ENCODE measurements at regions not wholly inside any gene's neighbourhood (a gene's known extent, or its start where the extent isn't known, plus 50 kb on each side); places are given as distances from the start of the nearest gene placed in this dataset.

- Histone ChIP-seq H3K36me3 (no peaks in the 10 kb centered on the region), H3K9me3 (no peaks in the 10 kb centered on the region), H3K4me3 (ENCODE audit: low read depth, low read length) (no peak overlapping the region), H3K27me3 (no peaks in the 10 kb centered on the region), H3K4me1 (no peaks in the 10 kb centered on the region)
- no peak for DNase-seq
- no peak for TF ChIP-seq CTCF (IDR thresholded peaks at IDR 0.05; ENCODE audit: low read depth, low read length)
These were observed 142.0 kb upstream of the FSCB start for GRCh38 chr14:44649061-44649460.

- no peak for TF ChIP-seq CTCF (IDR thresholded peaks at IDR 0.05; ENCODE audit: low read depth, low read length)
- H3K36me3 ChIP-seq, result no peaks in the 10 kb centered on the region
- no peak overlapping the region for H3K4me3 ChIP-seq (ENCODE audit: low read depth, low read length)
- no peak for DNase-seq
- H3K4me1 ChIP-seq, result no peaks in the 10 kb centered on the region
- no peaks in the 10 kb centered on the region for H3K27me3 ChIP-seq
- no peaks in the 10 kb centered on the region for H3K9me3 ChIP-seq
These were observed 133.3 kb upstream of the FSCB start for GRCh38 chr14:44640416-44640815.

- no peaks in the 10 kb centered on the region for H3K4me1 ChIP-seq
- no peaks in the 10 kb centered on the region for H3K27me3 ChIP-seq
- H3K9me3 ChIP-seq, result no peaks in the 10 kb centered on the region
- no peak overlapping the region for H3K4me3 ChIP-seq (ENCODE audit: low read depth, low read length)
- no peak for DNase-seq
- no peak for TF ChIP-seq CTCF (IDR thresholded peaks at IDR 0.05; ENCODE audit: low read depth, low read length)
- H3K36me3 ChIP-seq, result no peaks in the 10 kb centered on the region
These were observed 132.8 kb upstream of the FSCB start for GRCh38 chr14:44639781-44640385.

GRCh38 chr14:44634692-44635091 lies 127.6 kb upstream of the FSCB start:
- H3K9me3 ChIP-seq, result no peaks in the 10 kb centered on the region
- H3K36me3 ChIP-seq, result no peaks in the 10 kb centered on the region
- H3K27me3 ChIP-seq, result no peaks in the 10 kb centered on the region
- no peak for DNase-seq
- H3K4me1 ChIP-seq, result no peaks in the 10 kb centered on the region
- H3K4me3 ChIP-seq (ENCODE audit: low read depth, low read length), result no peak overlapping the region
- TF ChIP-seq CTCF (IDR thresholded peaks at IDR 0.05; ENCODE audit: low read depth, low read length), result no peak

- Histone ChIP-seq H3K36me3 (no peaks in the 10 kb centered on the region), H3K4me1 (no peaks in the 10 kb centered on the region), H3K9me3 (no peaks in the 10 kb centered on the region), H3K4me3 (ENCODE audit: low read depth, low read length) (no peak overlapping the region), H3K27me3 (no peaks in the 10 kb centered on the region)
- DNase-seq, result no peak
- no peak for TF ChIP-seq CTCF (IDR thresholded peaks at IDR 0.05; ENCODE audit: low read depth, low read length)
These were observed 119.3 kb upstream of the FSCB start for GRCh38 chr14:44626423-44626822.

- no peak for TF ChIP-seq CTCF (IDR thresholded peaks at IDR 0.05; ENCODE audit: low read depth, low read length)
- DNase-seq, result no peak
These were observed 118.0 kb upstream of the FSCB start for GRCh38 chr14:44625098-44625497.

More at GRCh38 chr14:44625098-44625497, 118.0 kb upstream of the FSCB start:
- Histone ChIP-seq H3K27me3 (no peaks in the 10 kb centered on the region), H3K4me3 (ENCODE audit: low read depth, low read length) (no peak overlapping the region), H3K4me1 (no peaks in the 10 kb centered on the region), H3K36me3 (no peaks in the 10 kb centered on the region), H3K9me3 (no peaks in the 10 kb centered on the region)
